Panc1 (cell line): ENCODE measurements at regions not wholly inside any gene's neighbourhood (a gene's known extent, or its start where the extent isn't known, plus 50 kb on each side); places are given as distances from the start of the nearest gene placed in this dataset.

Source experiments
- ATAC-seq: fragments of 200-7000 bp; cut with Tn5 transposase; 2 replicates; pipeline ENCODE4 v1.9.1; 2020; ENCODE audit warnings: mild to moderate bottlenecking, moderate library complexity
- BruUV-seq: library from RNA; stranded (reverse); fragments of 400-500 nt; replicated peaks from 2 replicates; lab custom pipeline; 2021; lab: Mats Ljungman, UMichigan
- CTCF ChIA-PET: fragments of 300-600 bp; sonication (Branson Sonifier 250); formaldehyde crosslinking; loops from one replicate; lab custom pipeline; 2022; ENCODE audit warnings: antibody characterized with exemption; lab: Charles Lee
- POLR2A ChIA-PET: fragments of 300-600 bp; sonication (Branson Sonifier 250); formaldehyde crosslinking; loops from one replicate; lab custom pipeline; 2022; ENCODE audit warnings: antibody characterized with exemption; lab: Charles Lee
- DNase-seq: peaks from one replicate; pipeline ENCODE4 v3.0.0-alpha.2; 2010; ENCODE audit warnings: low read depth, low spot score
- H3K27ac ChIP-seq: 2 replicates; pipeline ENCODE4 v1.5.1; 2011; ENCODE audit warnings: mild to moderate bottlenecking, low read length, inconsistent platforms
- H3K27me3 ChIP-seq: fragments of 200-500 bp; sonication (Bioruptor generic); 2 replicates; pipeline ENCODE4 v1.6.0; 2014; ENCODE audit warnings: low read length, inconsistent platforms; ENCODE audit not compliant: control insufficient read depth, insufficient read depth
- H3K36me3 ChIP-seq: fragments of 200-500 bp; sonication (Bioruptor generic); 2 replicates; pipeline ENCODE4 v1.5.1; 2014; ENCODE audit warnings: inconsistent platforms, mild to moderate bottlenecking, low read length, moderate library complexity; ENCODE audit not compliant: control insufficient read depth, insufficient read depth
- H3K4me1 ChIP-seq: 2 replicates; pipeline ENCODE4 v1.5.1; 2011; ENCODE audit warnings: inconsistent platforms, mild to moderate bottlenecking, low read length, moderate library complexity; ENCODE audit not compliant: control insufficient read depth, insufficient read depth
- H3K4me3 ChIP-seq, 2 experiments: 2 replicates each; pipeline ENCODE4 v1.5.1; 2011 to 2012; ENCODE audit warnings: low read depth in 2 of 2, low read length in 2 of 2, mild to moderate bottlenecking in 2 of 2, inconsistent platforms in 1 of 2, moderate library complexity in 1 of 2
- H3K9me3 ChIP-seq: fragments of 200-500 bp; sonication (Bioruptor generic); 2 replicates; pipeline ENCODE4 v1.5.1; 2014; ENCODE audit warnings: low read depth, mild to moderate bottlenecking, inconsistent platforms, low read length, moderate library complexity; ENCODE audit not compliant: control insufficient read depth, insufficient read depth
- POLR2AphosphoS5 ChIP-seq: IDR thresholded peaks from 2 replicates; pipeline ENCODE4 v1.6.1; 2012; ENCODE audit warnings: mild to moderate bottlenecking, low read depth, low read length, moderate library complexity
- SIN3A ChIP-seq: IDR thresholded peaks from 2 replicates; pipeline ENCODE4 v1.6.1; 2012; ENCODE audit warnings: low read depth, mild to moderate bottlenecking, low read length, moderate library complexity, borderline replicate concordance; ENCODE audit not compliant: insufficient read depth
- TCF7L2 ChIP-seq: IDR thresholded peaks from 2 replicates; pipeline ENCODE4 v1.6.1; 2011; ENCODE audit warnings: mild to moderate bottlenecking, low read depth, low read length, inconsistent platforms
- in situ Hi-C: cut with HindIII; loops from 2 replicates; pipeline ENCODE4 v1.10.0; 2016; ENCODE audit warnings: low sequenced_read_pairs, low pct_unique_long_range_greater_than_20kb
- intact Hi-C: fragments of 100-400 bp; cut with micrococcal nuclease; formaldehyde crosslinking; loops from one replicate; pipeline ENCODE4 v1.10.0; 2022; ENCODE audit not compliant: unreplicated experiment
- TF ChIP-seq, protein P1 (sequence below): fragments of 450-650 bp; IDR thresholded peaks from 2 replicates; pipeline ENCODE4 v1.5.1; 2017; ENCODE audit warnings: mild to moderate bottlenecking
- TF ChIP-seq, protein P2 (sequence below), 2 experiments: IDR thresholded peaks; 2 replicates each; pipeline ENCODE4 v1.6.1; 2011 to 2012; ENCODE audit warnings: low read depth in 2 of 2, control low read depth in 1 of 2, low read length in 1 of 2, mild to moderate bottlenecking in 1 of 2, moderate library complexity in 1 of 2; ENCODE audit not compliant: insufficient read depth in 1 of 2

DNA sequence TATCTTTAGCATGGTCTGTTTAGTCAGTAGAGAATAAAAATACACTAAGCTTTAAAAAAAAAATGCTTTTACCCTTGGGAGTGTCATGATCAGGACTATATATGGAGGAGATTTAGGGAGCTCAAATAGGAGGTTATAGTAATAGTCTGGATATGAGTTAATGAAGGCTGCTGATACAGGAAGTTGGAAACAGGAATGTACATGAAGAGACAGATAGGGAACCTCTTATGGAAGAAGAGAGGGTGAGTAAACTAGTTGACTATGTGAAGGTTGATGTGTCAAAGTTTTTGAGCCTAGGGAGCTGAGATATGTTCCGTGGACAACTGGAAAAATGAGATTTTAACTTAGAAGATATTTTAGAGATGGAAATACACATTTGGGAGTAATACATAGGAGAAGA is 472.0 kb upstream of the FZD8 start:
- ATAC-seq (no peak), DNase-seq (no peak)
- ChIA-PET CTCF (no interaction called here), POLR2A (no interaction called here)
- no peaks in the 10 kb centered on the region for H3K36me3 ChIP-seq
- BruUV-seq: no TSS peak
- H3K27me3 ChIP-seq: no peaks in the 10 kb centered on the region
- TF ChIP-seq TCF7L2 (no peak), SIN3A (no peak), POLR2AphosphoS5 (no peak)
- TF ChIP-seq, protein P1, sequence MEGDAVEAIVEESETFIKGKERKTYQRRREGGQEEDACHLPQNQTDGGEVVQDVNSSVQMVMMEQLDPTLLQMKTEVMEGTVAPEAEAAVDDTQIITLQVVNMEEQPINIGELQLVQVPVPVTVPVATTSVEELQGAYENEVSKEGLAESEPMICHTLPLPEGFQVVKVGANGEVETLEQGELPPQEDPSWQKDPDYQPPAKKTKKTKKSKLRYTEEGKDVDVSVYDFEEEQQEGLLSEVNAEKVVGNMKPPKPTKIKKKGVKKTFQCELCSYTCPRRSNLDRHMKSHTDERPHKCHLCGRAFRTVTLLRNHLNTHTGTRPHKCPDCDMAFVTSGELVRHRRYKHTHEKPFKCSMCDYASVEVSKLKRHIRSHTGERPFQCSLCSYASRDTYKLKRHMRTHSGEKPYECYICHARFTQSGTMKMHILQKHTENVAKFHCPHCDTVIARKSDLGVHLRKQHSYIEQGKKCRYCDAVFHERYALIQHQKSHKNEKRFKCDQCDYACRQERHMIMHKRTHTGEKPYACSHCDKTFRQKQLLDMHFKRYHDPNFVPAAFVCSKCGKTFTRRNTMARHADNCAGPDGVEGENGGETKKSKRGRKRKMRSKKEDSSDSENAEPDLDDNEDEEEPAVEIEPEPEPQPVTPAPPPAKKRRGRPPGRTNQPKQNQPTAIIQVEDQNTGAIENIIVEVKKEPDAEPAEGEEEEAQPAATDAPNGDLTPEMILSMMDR: no peak
- TF ChIP-seq, protein P2, sequence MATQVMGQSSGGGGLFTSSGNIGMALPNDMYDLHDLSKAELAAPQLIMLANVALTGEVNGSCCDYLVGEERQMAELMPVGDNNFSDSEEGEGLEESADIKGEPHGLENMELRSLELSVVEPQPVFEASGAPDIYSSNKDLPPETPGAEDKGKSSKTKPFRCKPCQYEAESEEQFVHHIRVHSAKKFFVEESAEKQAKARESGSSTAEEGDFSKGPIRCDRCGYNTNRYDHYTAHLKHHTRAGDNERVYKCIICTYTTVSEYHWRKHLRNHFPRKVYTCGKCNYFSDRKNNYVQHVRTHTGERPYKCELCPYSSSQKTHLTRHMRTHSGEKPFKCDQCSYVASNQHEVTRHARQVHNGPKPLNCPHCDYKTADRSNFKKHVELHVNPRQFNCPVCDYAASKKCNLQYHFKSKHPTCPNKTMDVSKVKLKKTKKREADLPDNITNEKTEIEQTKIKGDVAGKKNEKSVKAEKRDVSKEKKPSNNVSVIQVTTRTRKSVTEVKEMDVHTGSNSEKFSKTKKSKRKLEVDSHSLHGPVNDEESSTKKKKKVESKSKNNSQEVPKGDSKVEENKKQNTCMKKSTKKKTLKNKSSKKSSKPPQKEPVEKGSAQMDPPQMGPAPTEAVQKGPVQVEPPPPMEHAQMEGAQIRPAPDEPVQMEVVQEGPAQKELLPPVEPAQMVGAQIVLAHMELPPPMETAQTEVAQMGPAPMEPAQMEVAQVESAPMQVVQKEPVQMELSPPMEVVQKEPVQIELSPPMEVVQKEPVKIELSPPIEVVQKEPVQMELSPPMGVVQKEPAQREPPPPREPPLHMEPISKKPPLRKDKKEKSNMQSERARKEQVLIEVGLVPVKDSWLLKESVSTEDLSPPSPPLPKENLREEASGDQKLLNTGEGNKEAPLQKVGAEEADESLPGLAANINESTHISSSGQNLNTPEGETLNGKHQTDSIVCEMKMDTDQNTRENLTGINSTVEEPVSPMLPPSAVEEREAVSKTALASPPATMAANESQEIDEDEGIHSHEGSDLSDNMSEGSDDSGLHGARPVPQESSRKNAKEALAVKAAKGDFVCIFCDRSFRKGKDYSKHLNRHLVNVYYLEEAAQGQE (IDR thresholded peaks at IDR 0.05; ENCODE audit: insufficient read depth in 1 of 2, low read depth in 2 of 2, low read length in 1 of 2): no peak
- in situ Hi-C loops (no loop called here), intact Hi-C loops (no loop called here)
- no peaks in the 10 kb centered on the region for H3K9me3 ChIP-seq
- H3K27ac ChIP-seq: no peak overlapping the region
- no peak overlapping the region for H3K4me3 ChIP-seq
- H3K4me1 ChIP-seq: no peaks in the 10 kb centered on the region

DNA sequence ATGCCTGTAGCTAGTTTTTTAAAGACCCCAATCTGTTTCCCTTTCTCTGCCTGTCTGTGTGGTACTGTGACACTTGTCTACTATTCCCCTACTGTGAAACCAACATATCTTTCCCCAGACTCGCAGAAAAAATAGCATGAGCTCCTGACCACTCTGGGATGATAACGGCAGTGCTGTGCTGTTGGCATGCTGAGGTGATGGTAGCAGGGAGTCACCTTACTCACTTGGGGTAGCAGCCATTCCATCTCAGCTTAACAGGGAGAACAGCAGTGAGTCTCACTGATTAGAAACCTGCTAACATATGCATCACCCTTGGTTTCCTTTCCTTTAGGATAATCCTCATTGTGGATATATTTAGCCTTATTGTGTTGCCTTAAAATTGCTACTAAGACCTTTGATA is 469.6 kb upstream of the FZD8 start:
- TF ChIP-seq, protein P2 (IDR thresholded peaks at IDR 0.05; ENCODE audit: insufficient read depth in 1 of 2, low read depth in 2 of 2, low read length in 1 of 2): no peak
- no peak for TF ChIP-seq SIN3A
- no peak for TF ChIP-seq TCF7L2
- no peak for TF ChIP-seq POLR2AphosphoS5
- TF ChIP-seq, protein P1: no peak
- POLR2A ChIA-PET: no interaction called here
- Histone ChIP-seq H3K36me3 (no peaks in the 10 kb centered on the region), H3K4me3 (no peak overlapping the region), H3K9me3 (no peaks in the 10 kb centered on the region), H3K27me3 (no peaks in the 10 kb centered on the region), H3K27ac (no peak overlapping the region), H3K4me1 (no peaks in the 10 kb centered on the region)
- in situ Hi-C loops (no loop called here), intact Hi-C loops (no loop called here)
- no TSS peak for BruUV-seq
- no peak for DNase-seq
- CTCF ChIA-PET: no interaction called here
- ATAC-seq: no peak
